ENCODE measurements at regions not wholly inside any gene's neighbourhood (a gene's known extent, or its start where the extent isn't known, plus 50 kb on each side); places are given as distances from the start of the nearest gene placed in this dataset.

DNA sequence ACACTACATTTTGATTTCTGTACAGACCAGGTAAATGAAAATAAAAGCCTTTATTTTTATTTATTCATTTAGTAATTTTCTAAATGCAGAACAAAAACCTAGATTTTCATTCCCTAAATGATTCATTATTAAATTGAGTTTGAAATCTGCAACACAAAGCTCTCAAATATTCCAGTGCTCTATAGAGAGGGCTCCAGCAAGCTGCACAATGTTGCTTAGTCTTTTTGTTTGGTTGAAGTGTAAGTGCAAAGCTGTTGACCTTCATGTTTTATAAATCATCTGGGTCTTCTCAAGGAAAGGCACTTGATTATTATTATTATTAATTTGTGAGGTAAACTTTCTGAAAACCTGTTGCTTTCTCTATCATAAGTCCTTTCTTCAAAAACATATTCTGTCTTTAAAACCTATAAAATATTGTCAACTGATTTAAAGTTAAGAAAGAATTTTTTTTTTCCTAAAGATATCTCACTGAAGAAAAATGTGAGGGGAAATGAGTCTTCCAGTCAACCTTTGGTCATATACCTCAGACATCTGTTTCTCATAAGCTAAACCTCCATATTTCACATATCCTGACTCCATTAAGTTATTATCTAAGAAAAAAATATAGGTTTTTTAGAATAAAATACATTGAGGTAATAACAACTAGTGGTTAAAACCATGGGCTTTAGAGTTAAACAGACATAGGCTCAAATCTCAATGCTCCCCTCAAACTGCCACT is 100.7 kb downstream of the ZIC4 start:
- TF ChIP-seq NFYB (CRISPR knock-in tag; conservative IDR thresholded peaks at IDR 0.05; ENCODE audit: low read depth) (no peak), CTCF (IDR thresholded peaks at IDR 0.05) (no peak), TEAD4 (CRISPR knock-in tag; IDR thresholded peaks at IDR 0.05) (no peak), FOXP4 (CRISPR knock-in tag; IDR thresholded peaks at IDR 0.05) (no peak), MAX (CRISPR knock-in tag; IDR thresholded peaks at IDR 0.05) (no peak)
- TF ChIP-seq, protein P1, sequence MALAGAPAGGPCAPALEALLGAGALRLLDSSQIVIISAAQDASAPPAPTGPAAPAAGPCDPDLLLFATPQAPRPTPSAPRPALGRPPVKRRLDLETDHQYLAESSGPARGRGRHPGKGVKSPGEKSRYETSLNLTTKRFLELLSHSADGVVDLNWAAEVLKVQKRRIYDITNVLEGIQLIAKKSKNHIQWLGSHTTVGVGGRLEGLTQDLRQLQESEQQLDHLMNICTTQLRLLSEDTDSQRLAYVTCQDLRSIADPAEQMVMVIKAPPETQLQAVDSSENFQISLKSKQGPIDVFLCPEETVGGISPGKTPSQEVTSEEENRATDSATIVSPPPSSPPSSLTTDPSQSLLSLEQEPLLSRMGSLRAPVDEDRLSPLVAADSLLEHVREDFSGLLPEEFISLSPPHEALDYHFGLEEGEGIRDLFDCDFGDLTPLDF (CRISPR knock-in tag; IDR thresholded peaks at IDR 0.05) = no peak

All from WTC11 (cell line).